ENCODE measurements at regions not wholly inside any gene's neighbourhood (a gene's known extent, or its start where the extent isn't known, plus 50 kb on each side); places are given as distances from the start of the nearest gene placed in this dataset.

DNA sequence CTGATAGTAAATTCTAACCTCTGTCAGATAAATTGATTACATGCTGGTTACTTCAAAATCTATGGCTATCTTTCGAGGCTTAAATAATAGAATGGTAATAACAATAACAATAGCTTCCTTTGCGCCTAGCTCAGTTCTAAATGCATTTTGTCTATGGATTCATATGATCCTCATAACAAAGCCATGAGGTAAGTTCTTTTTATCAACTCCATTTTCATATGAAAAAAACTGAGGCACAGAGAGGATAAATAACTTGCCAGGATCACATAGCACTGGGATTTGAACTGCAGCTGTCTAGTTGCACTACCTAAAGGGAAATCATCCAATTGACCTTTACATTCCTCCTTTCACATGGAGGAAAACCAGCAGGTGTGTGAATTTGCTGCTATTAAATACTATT lies 108.6 kb upstream of the ARX start:
- Histone ChIP-seq H3K9ac (ENCODE audit: insufficient read depth, low read depth, low read length) (no peak overlapping the region), H3K79me2 (ENCODE audit: insufficient read depth, low read length) (no peaks in the 10 kb centered on the region), H3K27me3 (ENCODE audit: control insufficient read depth in 1 of 2, insufficient read depth in 2 of 2, low read length in 2 of 2) (no peaks in the 10 kb centered on the region), H3K4me3 (replicated peaks in 1 of 3; ENCODE audit: insufficient read depth in 1 of 3, low read depth in 2 of 3, low read length in 3 of 3) (no peak overlapping the region), H3K36me3 (replicated peaks in 1 of 2; ENCODE audit: control insufficient read depth in 1 of 2, insufficient read depth in 2 of 2, low read length in 2 of 2) (no peaks in the 10 kb centered on the region), H3K27ac (ENCODE audit: extremely low read length, insufficient read depth, low read length) (no peak overlapping the region), H2AFZ (ENCODE audit: low read length) (no peak overlapping the region), H4K20me1 (ENCODE audit: insufficient read depth, low read length) (no peaks in the 10 kb centered on the region), H3K9me3 (ENCODE audit: low read length) (no peaks in the 10 kb centered on the region), H3K4me2 (ENCODE audit: low read depth, low read length) (no peak overlapping the region), H3K4me1 (ENCODE audit: insufficient read depth, low read length) (peaks cover 10% of the 10 kb centered on the region; the same call in 1 of the 2 replicates)
- WGBS (ENCODE audit: low lambda C conversion rate) = 75% methylated on average over 2 of the region's 2 CpGs
- no TSS peak for BruUV-seq (replicated peaks)
- in situ Hi-C loops (cut with HindIII; ENCODE audit: extremely low pct_ligation_motif_present, low pct_unique_long_range_greater_than_20kb) = no loop called here
- no peak for DNase-seq (ENCODE audit: low spot score)
- CTCF ChIA-PET (ENCODE audit: low intra/inter-chr PET ratio, low total read pairs) = no interaction called here
- intact Hi-C loops (cut with micrococcal nuclease; ENCODE audit: unreplicated experiment) = no loop called here
- no peak for FAIRE-seq
- POLR2A ChIA-PET = no interaction called here
- ATAC-seq = no peak
- TF ChIP-seq ZNF501 (CRISPR knock-in tag; IDR thresholded peaks at IDR 0.05) (no peak), CEBPZ (IDR thresholded peaks at IDR 0.05; ENCODE audit: low read length) (no peak), SIX4 (CRISPR knock-in tag; IDR thresholded peaks at IDR 0.05) (no peak), ZBTB40 (IDR thresholded peaks at IDR 0.05) (no peak), ZBTB40 (CRISPR knock-in tag; IDR thresholded peaks at IDR 0.05) (no peak), E2F2 (CRISPR knock-in tag; IDR thresholded peaks at IDR 0.05; ENCODE audit: borderline replicate concordance) (no peak), RELA (CRISPR knock-in tag; IDR thresholded peaks at IDR 0.05) (no peak)
- TF ChIP-seq, protein P1, sequence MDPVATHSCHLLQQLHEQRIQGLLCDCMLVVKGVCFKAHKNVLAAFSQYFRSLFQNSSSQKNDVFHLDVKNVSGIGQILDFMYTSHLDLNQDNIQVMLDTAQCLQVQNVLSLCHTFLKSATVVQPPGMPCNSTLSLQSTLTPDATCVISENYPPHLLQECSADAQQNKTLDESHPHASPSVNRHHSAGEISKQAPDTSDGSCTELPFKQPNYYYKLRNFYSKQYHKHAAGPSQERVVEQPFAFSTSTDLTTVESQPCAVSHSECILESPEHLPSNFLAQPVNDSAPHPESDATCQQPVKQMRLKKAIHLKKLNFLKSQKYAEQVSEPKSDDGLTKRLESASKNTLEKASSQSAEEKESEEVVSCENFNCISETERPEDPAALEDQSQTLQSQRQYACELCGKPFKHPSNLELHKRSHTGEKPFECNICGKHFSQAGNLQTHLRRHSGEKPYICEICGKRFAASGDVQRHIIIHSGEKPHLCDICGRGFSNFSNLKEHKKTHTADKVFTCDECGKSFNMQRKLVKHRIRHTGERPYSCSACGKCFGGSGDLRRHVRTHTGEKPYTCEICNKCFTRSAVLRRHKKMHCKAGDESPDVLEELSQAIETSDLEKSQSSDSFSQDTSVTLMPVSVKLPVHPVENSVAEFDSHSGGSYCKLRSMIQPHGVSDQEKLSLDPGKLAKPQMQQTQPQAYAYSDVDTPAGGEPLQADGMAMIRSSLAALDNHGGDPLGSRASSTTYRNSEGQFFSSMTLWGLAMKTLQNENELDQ (CRISPR knock-in tag; IDR thresholded peaks at IDR 0.05; ENCODE audit: borderline replicate concordance) = no peak

Measured in HepG2 (cell line).